ENCODE measurements at regions not wholly inside any gene's neighbourhood (a gene's known extent, or its start where the extent isn't known, plus 50 kb on each side); places are given as distances from the start of the nearest gene placed in this dataset.

DNA sequence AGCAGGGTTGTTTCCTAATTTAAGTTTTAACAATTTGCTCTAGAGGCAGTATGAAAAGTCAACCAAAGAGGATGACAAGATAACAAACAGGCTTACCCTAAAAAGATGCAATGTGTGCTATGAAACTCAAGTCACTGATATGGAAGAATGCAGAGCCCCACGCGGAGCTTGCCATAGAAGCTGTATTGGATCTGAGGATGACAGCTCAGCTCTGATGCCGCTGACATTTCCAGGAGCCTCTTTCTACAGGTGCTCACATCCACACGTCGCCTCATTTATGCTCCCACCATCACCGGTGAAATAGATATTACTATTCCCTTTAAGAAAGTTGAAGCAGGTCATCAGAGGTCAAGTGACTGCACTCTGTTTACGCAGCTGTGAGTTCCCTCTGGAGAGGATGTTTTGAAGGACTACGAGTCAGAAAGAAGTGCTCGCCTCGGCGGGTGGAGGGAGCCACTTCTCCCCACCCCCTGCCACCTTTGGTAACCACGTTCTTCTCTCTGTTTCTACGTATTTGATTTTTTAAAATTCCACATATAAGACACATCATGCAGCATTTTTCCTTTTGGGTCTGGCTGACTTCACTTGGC, 275.4 kb downstream of the GLRX3 start:
- H3K4me1 Mint-ChIP-seq, result no peaks in the 10 kb centered on the region
- peaks cover 0 to 7% (median 3%) of the 10 kb centered on the region in 3 donors for H3K27me3 Mint-ChIP-seq
- no peak overlapping the region for H3K4me3 Mint-ChIP-seq
- H3K27ac Mint-ChIP-seq, result no peak overlapping the region
- no peak for DNase-seq
- H3K36me3 Mint-ChIP-seq, result peaks cover 0 to 7% of the 10 kb centered on the region in 2 donors
- no peak for ATAC-seq (ENCODE audit: low read depth in 2 of 2)
- H3K9me3 Mint-ChIP-seq, result peaks cover 0 to 16% (median 2%) of the 10 kb centered on the region in 7 donors

- H3K4me3 Mint-ChIP-seq, result no peak overlapping the region
- DNase-seq (no peak), ATAC-seq (ENCODE audit: low read depth in 2 of 2) (no peak)
- peaks cover 0 to 12% of the 10 kb centered on the region in 2 donors for H3K36me3 Mint-ChIP-seq
- H3K4me1 Mint-ChIP-seq, result no peaks in the 10 kb centered on the region
- H3K27ac Mint-ChIP-seq, result no peak overlapping the region
- peaks cover 0 to 12% (median 5%) of the 10 kb centered on the region in 3 donors for H3K27me3 Mint-ChIP-seq
- H3K9me3 Mint-ChIP-seq, result peaks cover 0 to 19% (median 5%) of the 10 kb centered on the region in 7 donors
These were observed 276.1 kb downstream of the GLRX3 start for GRCh38 chr10:130412317-130412716.

- peaks cover 0 to 12% of the 10 kb centered on the region in 2 donors for H3K36me3 Mint-ChIP-seq
- no peaks in the 10 kb centered on the region for H3K4me1 Mint-ChIP-seq
- H3K9me3 Mint-ChIP-seq, result peaks cover 0 to 13% (median 6%) of the 10 kb centered on the region in 7 donors
- no peak overlapping the region for H3K4me3 Mint-ChIP-seq
- DNase-seq, result no peak
- no peak for ATAC-seq (ENCODE audit: low read depth in 2 of 2)
- peak overlapping the region in 2 of 6 donors; percentile 19 to 63 for H3K27ac Mint-ChIP-seq
- H3K27me3 Mint-ChIP-seq, result peaks cover 0 to 12% (median 5%) of the 10 kb centered on the region in 3 donors
These were observed 280.4 kb downstream of the GLRX3 start for GRCh38 chr10:130416334-130417150.

DNA sequence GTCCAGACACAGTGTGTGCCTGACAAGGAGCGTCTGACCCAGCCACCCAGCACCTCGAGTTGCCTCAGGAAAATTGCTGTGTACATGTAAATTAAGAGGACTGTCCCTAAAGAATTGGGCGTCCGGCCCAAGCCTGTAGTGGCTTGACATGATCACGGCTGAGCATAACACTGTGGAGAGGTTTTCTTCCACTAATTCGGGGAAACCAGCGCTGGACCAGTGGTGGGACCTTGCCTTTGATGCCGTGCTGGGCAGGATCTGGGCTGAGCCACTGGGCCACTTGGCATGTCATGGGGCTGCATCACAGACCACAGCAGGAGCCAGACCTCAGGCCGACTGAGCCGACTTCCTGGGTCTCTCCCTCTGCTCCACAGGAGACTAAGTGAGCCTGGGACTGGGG, 282.5 kb downstream of the GLRX3 start:
- Mint-ChIP-seq H3K27ac (no peak overlapping the region), H3K4me3 (no peak overlapping the region), H3K27me3 (peaks cover 0 to 17% (median 5%) of the 10 kb centered on the region in 3 donors), H3K4me1 (no peaks in the 10 kb centered on the region), H3K9me3 (peaks cover 0 to 17% (median 6%) of the 10 kb centered on the region in 7 donors), H3K36me3 (peaks cover 0 to 12% of the 10 kb centered on the region in 2 donors)
- DNase-seq (no peak), ATAC-seq (ENCODE audit: low read depth in 2 of 2) (no peak)

GRCh38 chr10:130421909-130422308, 285.7 kb downstream of the GLRX3 start:
- Mint-ChIP-seq H3K27ac (no peak overlapping the region), H3K4me1 (no peaks in the 10 kb centered on the region), H3K4me3 (no peak overlapping the region), H3K9me3 (peaks cover 0 to 6% (median 0%) of the 10 kb centered on the region in 7 donors), H3K36me3 (peaks cover 0 to 2% of the 10 kb centered on the region in 2 donors), H3K27me3 (peaks cover 0 to 6% (median 0%) of the 10 kb centered on the region in 3 donors)
- DNase-seq (no peak), ATAC-seq (ENCODE audit: low read depth in 2 of 2) (no peak)

DNA sequence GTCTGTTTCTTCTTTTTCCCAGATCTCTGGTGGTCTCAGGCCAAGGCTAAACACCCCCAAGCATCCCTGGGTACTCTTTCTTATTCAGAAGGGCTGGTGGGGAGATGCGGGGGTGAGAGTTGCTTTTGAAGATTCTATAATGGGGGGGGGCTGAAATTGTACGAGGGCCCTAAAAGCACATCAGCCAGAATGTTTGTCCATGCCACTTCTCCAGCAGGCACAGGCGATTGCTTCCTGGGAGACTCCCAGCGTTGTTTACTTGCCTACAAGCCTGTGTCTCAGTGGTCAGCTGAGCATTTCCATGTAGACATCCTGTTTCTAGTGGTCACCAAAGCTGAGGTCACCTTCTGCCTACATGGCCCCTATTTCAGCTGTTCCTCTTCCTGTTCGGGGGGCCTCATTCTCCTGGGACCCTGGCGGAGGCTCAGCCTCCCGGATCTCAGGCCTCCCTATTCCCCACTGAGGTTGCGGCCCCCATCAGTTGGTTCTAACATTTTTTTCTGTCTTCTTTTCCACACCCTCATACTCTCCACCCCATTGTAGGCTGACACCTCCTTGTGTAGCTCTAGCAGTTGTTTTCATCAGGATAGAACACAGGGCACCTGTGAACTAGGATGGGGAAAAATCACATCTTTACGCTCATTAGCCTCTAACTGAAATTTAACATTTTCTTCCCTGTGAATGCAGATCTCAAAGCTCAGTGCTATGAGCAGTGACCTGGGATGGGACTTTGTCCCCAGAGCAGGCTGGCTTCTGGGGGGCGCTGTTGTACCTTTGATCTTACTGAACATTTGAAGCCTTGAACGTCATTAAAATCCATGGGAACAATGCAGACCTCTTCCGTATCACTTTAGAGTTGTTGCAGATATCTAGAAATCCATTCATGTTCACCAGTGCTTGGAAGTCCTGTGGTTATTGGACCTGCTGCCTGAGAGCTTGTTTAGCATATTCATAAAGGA, 286.5 kb downstream of the GLRX3 start:
- Mint-ChIP-seq H3K36me3 (no peaks in the 10 kb centered on the region), H3K9me3 (peaks cover 0 to 7% (median 0%) of the 10 kb centered on the region in 7 donors), H3K27ac (no peak overlapping the region), H3K27me3 (peaks cover 0 to 5% (median 0%) of the 10 kb centered on the region in 3 donors), H3K4me1 (no peaks in the 10 kb centered on the region), H3K4me3 (no peak overlapping the region)
- DNase-seq (no peak), ATAC-seq (ENCODE audit: low read depth in 2 of 2) (no peak)

DNA sequence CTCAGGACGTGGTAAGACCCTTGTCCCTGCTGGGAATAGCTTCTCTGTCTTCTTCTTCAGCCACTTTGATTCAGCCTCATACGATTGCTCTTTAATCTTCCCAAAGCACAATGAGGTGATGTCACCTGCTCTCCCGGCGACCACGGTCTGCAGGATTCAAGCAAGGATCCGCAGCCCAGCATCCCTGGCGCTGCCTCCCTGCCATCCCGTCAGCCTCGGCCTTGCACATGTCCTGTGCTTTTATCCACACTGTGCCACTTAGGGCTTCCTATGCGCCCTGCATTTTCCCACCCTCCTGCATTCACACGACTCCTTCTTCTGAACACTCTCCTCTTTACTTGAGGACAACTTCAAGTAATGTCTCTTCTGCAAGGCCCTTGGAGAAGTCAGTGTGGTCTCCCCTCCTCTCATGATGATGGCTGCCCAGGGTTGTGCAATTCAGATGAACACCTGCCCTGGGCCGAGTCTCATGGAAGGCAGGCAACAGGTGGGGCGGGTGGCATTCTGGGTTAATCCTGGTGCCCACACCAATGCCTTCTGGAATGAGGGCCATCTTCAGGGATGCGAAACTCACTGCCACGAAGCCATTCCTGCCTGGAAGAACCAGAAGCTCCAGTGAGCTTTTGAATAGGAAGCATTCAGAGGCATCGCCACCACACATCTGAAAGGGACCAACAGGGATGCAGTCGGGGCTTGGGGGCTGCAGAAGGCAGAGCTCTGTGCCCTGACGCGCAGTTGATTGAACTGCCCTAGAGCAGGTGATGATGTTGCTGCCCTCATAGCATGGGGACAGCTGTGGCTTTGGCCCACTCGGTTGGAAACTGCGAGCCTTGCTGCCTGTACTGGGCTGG, 287.5 kb downstream of the GLRX3 start:
- Mint-ChIP-seq H3K27ac (no peak overlapping the region), H3K4me1 (no peaks in the 10 kb centered on the region), H3K36me3 (no peaks in the 10 kb centered on the region), H3K27me3 (peaks cover 0 to 5% (median 0%) of the 10 kb centered on the region in 3 donors), H3K9me3 (peaks cover 0 to 5% (median 0%) of the 10 kb centered on the region in 7 donors), H3K4me3 (no peak overlapping the region)
- ATAC-seq (ENCODE audit: low read depth in 2 of 2) (no peak), DNase-seq (no peak)

DNA sequence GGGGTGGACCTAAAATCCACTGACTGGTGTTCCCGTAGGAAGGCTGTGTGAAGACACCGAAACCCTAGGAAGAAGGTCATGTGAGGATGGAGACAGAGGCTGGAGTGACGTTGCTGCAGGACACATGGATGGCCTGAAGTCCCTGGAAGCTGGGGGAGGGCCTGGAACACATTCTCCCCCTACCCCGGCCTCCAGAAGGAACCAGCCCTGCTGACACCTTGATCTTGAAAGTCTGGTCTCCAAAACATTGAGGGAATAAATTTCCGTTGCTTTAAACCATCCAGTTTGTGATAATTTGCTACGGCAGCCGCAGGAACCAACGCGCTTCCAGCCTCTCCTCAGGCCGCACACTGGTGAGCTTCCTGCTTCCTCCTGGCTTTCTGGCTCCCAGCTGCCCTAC, 288.2 kb downstream of the GLRX3 start:
- H3K27me3 Mint-ChIP-seq, result peaks cover 0 to 5% (median 0%) of the 10 kb centered on the region in 3 donors
- no peak overlapping the region for H3K4me3 Mint-ChIP-seq
- DNase-seq (no peak), ATAC-seq (ENCODE audit: low read depth in 2 of 2) (no peak)
- H3K27ac Mint-ChIP-seq, result no peak overlapping the region
- peaks cover 0 to 5% (median 0%) of the 10 kb centered on the region in 7 donors for H3K9me3 Mint-ChIP-seq
- H3K4me1 Mint-ChIP-seq, result no peaks in the 10 kb centered on the region
- H3K36me3 Mint-ChIP-seq, result no peaks in the 10 kb centered on the region

DNA sequence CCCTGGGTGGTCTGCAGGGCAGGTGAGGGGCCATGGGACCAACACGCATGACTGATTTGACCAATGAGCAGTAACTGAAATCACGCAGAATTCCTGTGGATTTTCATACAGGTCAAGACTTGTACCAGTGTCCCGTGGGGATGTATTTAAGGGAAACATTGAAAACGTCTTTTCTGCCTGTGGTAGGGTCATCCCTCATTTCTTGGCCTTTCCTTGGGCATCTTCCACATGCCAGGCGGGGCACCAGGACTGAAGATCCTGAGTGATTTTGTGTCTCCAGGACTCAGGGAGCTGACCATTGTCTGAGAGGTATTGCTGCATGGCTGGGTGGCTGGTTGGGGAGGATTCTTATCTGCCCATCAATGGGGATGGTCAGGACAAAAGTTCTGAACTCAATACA, 289.0 kb downstream of the GLRX3 start:
- Mint-ChIP-seq H3K9me3 (peaks cover 0 to 5% (median 0%) of the 10 kb centered on the region in 7 donors), H3K27ac (no peak overlapping the region), H3K4me1 (no peaks in the 10 kb centered on the region), H3K4me3 (no peak overlapping the region), H3K27me3 (peaks cover 0 to 5% (median 0%) of the 10 kb centered on the region in 3 donors), H3K36me3 (no peaks in the 10 kb centered on the region)
- ATAC-seq (ENCODE audit: low read depth in 2 of 2), result no peak
- DNase-seq, result no peak

DNA sequence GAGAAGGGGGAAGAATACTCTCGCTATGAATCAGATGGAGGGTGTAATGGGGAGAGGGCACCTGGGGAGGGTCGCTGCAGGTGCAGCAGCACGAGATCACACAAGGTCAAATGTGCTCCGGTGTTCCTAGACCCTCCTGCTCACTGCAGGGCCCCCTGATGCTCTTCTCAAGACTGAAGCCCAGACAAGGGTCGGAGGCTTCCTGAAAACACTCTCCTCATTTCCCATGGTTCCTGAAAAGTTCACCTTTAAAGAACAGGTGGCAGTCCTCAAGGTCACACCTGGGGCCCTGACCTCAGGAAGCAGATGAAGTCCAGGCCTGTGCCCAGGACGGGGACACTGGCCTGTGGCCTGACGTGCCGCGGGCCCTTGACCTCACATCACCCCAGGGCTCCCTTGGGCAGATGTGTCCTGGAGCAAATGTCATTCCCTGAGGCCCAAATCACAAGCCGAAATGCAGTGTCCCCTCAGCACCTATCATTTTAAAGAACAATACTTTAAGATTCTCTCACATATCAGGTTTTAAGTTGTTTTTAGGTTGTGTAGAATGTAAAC, 289.8 kb downstream of the GLRX3 start:
- Mint-ChIP-seq H3K9me3 (peaks cover 0 to 6% (median 0%) of the 10 kb centered on the region in 7 donors), H3K4me1 (no peaks in the 10 kb centered on the region), H3K27me3 (peaks cover 0 to 5% (median 0%) of the 10 kb centered on the region in 3 donors), H3K27ac (no peak overlapping the region), H3K4me3 (no peak overlapping the region), H3K36me3 (no peaks in the 10 kb centered on the region)
- DNase-seq, result no peak
- no peak for ATAC-seq (ENCODE audit: low read depth in 2 of 2)

DNA sequence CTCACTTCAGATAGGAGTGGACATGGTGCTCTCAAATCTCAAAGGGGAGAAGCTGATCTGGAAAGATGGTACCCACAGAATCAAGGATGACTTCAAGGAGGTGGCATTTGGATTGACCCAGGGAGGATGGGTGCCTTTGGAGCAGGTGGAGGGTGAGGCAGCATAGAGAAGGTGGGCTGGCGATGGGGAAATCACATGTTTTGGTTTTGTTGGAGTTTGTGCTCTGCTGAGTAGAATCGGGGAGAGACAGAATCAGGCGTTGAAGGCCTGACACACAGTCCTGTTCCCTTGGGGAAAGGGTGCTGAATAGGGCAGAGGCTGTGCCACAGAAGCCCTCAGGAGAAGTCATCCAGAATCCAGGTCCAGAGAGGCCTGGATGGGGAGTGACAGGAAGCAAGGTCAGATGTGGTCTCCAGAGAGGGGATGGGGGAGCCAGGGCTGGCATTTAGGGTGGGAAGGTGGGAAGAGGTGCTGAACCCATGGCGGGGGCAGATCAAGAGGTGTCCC, 291.1 kb downstream of the GLRX3 start:
- Mint-ChIP-seq H3K27me3 (peaks cover 0 to 2% (median 0%) of the 10 kb centered on the region in 3 donors), H3K9me3 (peaks cover 0 to 10% (median 0%) of the 10 kb centered on the region in 7 donors), H3K36me3 (no peaks in the 10 kb centered on the region), H3K4me3 (no peak overlapping the region), H3K4me1 (no peaks in the 10 kb centered on the region), H3K27ac (peak overlapping the region in 1 of 6 donors; percentile 41)
- no peak for DNase-seq
- ATAC-seq (ENCODE audit: low read depth in 2 of 2), result no peak

- Mint-ChIP-seq H3K4me1 (no peaks in the 10 kb centered on the region), H3K27ac (no peak overlapping the region), H3K9me3 (peaks cover 0 to 9% (median 2%) of the 10 kb centered on the region in 7 donors), H3K36me3 (no peaks in the 10 kb centered on the region), H3K27me3 (no peaks in the 10 kb centered on the region), H3K4me3 (no peak overlapping the region)
- DNase-seq, result no peak
- ATAC-seq (ENCODE audit: low read depth in 2 of 2), result no peak
These were observed 292.7 kb downstream of the GLRX3 start for GRCh38 chr10:130428936-130429335.
